ENCODE measurements at regions not wholly inside any gene's neighbourhood (a gene's known extent, or its start where the extent isn't known, plus 50 kb on each side); places are given as distances from the start of the nearest gene placed in this dataset.

DNA sequence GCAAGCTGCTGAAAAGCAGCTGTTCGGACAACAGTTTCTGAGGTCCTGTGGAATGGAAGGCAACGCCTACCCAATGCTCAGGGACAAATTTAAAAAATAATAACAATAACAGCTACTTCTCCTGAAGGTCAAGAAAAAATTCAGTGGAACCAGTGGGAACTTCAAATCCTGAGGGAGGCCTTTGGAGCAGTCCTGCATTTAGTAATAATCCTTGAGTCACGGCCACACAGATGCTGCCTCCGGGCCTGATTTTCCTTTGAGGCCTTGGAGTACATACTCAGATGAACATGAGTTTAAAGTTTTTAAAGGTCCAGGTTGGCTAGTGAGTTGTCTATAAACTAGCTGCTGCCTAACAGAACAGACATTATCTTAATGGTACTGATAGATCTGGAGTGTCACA, 268.0 kb downstream of the MSRB3 start:
- DNase-seq (ENCODE audit: low read depth in 2 of 2): no peak

GRCh38 chr12:65556676-65557437, 267.4 kb upstream of the HMGA2 start:
- DNase-seq (ENCODE audit: low read depth in 2 of 2): peak; percentile 53 to 67

- no peak for DNase-seq (ENCODE audit: low read depth in 2 of 2)
These were observed 266.7 kb upstream of the HMGA2 start for GRCh38 chr12:65557438-65558181.

GRCh38 chr12:65560286-65560685, 264.0 kb upstream of the HMGA2 start:
- no peak for DNase-seq (ENCODE audit: low read depth in 2 of 2)

DNA sequence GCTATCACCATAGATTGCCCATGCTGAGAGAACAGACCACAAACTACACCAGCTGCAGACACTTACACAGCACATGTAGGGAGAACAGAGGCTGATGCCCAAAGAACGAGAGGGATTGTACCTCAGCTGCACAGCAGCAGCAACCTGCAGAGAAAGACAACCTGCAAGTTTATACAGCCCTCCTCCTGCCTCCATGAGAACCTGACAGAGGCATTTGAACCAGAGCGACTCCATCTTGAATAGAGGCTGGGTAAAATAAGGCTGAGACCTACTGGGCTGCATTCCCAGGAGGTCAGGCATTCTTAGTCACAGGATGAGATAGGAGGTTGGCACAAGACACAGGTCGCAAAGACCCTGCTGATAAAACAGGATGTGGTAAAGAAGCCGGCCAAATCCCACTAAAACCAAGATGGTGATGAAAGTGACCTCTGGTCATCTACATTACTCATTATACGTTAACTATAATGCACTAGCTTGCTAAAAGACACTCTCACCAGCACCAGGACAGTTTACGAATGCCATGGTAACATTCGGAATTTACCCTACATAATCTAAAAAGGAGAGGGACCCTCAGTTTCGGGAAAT, 262.4 kb upstream of the HMGA2 start:
- no peak for DNase-seq (ENCODE audit: low read depth in 2 of 2)

DNA sequence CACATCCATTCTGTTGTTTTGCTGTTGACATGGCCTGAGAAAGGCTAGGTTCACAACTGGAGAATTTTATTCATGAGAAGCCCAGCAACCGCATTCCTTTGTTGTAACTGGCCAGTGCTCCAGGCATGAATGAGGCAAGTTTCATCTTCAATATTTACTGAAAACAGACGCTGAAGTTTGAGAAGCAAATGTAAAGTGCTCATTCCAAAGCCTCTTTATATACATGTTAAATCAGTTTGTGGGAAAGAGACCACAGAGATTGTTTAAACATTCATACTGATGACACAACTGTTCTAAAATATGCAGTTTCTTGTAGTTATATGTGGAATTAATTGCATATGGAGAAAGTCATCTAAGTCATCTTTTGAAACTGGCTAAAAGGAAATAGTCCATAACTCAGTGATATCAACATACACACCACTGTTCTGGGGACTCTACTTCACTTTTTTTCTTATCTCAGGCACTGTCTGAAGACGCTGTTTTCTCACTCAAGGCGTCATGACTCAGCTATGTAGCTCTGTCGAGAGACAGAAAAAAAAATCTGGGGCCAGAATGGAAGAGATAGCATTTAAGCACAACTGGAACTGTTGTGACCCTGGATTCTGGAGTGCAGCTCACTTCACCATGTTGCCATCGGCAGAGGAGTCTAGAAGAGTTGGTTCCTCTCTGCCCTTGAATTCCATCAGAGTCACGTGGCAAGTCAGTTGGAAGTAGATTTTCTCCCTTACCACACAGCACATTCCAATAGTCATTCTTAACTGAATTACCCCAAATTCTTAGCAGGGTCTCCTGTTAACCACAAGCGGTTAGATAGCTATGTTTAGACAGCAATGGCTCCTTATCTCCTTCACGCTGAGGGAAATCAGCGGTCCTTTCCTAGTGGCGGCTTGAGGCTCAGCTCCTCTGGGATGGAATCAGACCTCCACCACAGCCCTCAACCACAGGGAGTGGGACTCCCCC, 258.4 kb upstream of the HMGA2 start:
- DNase-seq (ENCODE audit: low read depth in 2 of 2): no peak

GRCh38 chr12:65566751-65567150, 257.5 kb upstream of the HMGA2 start:
- DNase-seq (ENCODE audit: low read depth in 2 of 2): no peak

DNA sequence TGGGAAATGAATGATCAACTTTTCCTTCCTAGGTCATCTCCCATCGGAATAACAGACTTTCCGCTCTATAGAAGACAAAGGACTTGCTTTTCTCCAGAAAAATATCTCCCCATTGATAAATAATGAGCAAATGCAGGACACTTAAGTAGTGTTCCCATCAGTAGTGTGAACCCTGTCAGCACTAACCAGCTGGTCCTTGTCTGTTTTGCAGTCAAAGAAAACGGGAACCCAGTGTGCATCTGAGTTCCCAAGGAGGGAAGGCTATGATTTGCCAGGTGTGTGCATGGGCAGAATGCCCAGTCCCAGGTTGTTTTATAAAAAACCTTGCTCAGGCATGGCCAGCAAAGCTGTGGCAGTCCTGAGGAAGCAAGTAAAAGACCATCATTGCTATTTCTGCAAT, 256.5 kb upstream of the HMGA2 start:
- DNase-seq (ENCODE audit: low read depth in 2 of 2): no peak

DNA sequence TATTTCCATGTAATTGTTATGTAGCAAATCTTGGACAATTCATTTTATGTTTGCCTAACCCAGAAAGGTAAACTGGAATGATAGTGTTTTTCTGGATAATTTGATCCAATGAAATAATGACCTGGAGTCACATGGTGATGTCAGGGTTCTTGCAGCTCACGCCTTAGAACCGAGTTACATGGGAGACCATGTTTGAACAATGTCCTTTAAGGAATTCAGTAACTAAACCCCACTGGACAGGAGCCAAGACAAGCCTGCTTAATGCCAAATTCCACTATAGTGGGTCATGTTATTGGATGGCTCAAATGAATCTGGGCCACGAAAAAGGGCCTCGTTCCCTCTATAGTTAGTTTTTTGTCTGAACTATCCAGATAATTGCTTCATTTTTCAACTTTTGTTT, 255.8 kb upstream of the HMGA2 start:
- no peak for DNase-seq (ENCODE audit: low read depth in 2 of 2)

GRCh38 chr12:65570451-65571130, 253.7 kb upstream of the HMGA2 start:
- DNase-seq (ENCODE audit: low read depth in 2 of 2): no peak

- no peak for DNase-seq (ENCODE audit: low read depth in 2 of 2)
These were observed 249.4 kb upstream of the HMGA2 start for GRCh38 chr12:65574867-65575266.

GRCh38 chr12:65584016-65584415, 240.3 kb upstream of the HMGA2 start:
- DNase-seq (ENCODE audit: low read depth in 2 of 2): no peak

DNA sequence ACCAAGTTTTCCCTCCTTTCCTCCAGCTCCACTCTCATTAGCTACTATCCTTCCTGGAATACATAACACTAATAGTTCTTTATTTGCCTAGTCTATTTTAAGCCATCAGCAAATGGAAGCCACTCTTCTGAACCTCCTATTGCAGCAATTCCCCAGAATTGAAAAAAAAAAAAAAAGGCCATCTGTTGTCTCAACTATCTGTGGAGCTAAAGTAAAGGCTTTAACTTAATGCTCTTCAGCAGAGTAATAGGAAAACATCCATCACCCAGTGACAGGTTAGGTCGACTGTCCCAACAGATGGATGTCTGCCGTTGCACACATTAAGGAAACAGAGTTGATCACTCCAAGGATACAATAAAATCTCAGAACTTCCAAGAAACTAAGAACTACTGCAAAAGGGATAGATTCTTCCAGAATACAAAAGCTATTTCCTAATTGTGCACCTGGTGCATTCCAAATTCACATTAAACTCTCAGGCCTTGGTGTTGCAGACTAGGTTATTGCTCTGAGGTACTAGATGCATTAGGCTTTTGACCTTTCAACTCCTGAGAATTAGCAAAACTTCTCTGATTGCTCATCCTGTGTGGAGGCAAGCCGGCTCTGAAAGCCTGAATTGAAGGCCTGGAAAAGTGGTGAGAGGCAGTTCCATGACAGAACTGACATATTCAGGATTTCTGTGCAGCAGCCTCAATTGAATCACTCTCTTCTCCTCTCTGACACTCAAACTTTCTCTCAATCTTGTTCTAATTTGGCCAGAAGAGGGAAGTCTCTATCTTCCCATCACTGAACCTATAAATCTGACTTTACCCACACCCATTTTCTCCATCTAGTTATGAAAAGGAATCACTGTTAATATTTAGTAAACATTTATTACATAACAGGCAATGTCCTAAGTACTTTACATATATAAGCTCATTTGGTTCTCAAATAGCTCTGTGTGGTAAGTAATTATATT, 238.4 kb upstream of the HMGA2 start:
- no peak for DNase-seq (ENCODE audit: low read depth in 2 of 2)

DNA sequence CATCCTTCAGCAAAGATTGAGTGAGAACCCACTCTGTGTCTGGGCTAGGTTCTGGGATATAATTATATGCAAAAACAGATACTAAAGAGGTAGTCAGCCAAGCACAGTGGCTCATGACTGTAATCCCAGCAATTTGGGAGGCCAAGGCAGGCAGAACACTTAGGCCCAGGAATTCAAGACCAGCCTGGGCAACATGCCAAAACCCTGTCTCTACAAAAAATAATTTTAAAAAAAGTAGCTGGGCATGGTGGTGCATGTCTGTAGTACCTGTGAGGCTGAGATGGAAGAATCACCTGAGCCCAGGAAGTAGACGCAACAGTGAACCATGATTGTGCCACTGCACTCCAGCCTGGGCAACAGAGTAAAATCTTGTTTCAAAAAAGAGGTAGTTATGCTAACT, 237.5 kb upstream of the HMGA2 start:
- no peak for DNase-seq (ENCODE audit: low read depth in 2 of 2)

DNA sequence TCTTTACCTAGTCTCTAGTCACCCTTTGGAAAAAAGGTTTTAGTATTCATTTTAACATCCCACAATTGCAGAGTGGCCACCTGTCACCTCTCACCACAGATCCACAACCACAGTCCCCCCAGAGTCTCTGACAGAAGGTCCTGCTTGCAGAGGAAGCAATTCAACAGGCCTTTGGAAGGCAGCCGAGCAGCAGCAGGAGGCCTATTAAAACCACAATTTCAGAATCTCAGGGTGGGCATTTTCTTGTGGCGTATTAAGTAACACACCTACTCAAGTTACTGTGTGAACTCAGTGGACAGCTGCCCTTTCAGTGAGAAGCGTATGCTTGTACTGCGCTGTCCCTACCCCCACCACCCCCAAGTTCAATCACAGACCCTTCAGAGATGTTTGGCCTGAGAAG, 234.0 kb upstream of the HMGA2 start:
- DNase-seq (ENCODE audit: low read depth in 2 of 2): no peak

GRCh38 chr12:65592416-65592815, 231.9 kb upstream of the HMGA2 start:
- DNase-seq (ENCODE audit: low read depth in 2 of 2): no peak

GRCh38 chr12:65593239-65593701, 231.0 kb upstream of the HMGA2 start:
- no peak for DNase-seq (ENCODE audit: low read depth in 2 of 2)

GRCh38 chr12:65594409-65594808, 229.9 kb upstream of the HMGA2 start:
- DNase-seq (ENCODE audit: low read depth in 2 of 2): no peak

DNA sequence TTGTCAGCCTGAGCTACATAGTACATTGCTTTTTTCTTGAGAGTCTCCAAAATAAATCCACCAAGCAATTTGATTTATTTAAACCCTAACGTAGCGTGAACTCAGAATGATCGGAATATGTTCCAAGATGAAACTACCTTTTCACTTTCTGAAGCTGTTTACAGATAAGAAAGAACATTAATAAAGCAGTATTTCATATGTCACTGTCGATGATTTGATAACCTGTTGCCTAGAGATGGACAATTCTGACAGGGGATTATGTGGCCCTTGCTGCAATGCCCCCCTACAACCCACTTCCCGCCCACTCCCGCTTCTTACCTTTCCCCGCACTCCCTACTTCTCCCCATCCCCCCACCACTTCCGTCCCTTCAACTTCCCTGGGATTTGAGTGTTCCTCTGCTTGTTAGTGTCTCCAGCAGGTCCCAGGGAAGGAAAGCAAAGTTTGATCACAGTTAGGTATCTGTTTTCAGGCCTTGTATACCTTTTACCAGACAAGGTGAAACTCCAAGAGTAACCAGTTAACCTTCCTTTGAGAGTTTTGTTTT, 229.2 kb upstream of the HMGA2 start:
- DNase-seq (ENCODE audit: low read depth in 2 of 2): no peak

All from stimulated activated CD4-positive, alpha-beta T cell treated with anti-CD3 and anti-CD28 coated beads, Interleukin-4, amount 100 ng/mL, for 48 hours (primary cell).